Osteoblast (primary cell): ENCODE measurements at regions not wholly inside any gene's neighbourhood (a gene's known extent, or its start where the extent isn't known, plus 50 kb on each side); places are given as distances from the start of the nearest gene placed in this dataset.

Source experiments
- DNase-seq: peaks from one replicate; pipeline ENCODE4 v3.0.0; 2011; ENCODE audit warnings: low spot score, mixed read lengths; ENCODE audit not compliant: insufficient read length; ENCODE audit errors: missing footprints
- H2AFZ ChIP-seq: 2 replicates; pipeline ENCODE4 v1.6.0; 2011; ENCODE audit warnings: mild to moderate bottlenecking, low read length
- H3K27ac ChIP-seq: 2 replicates; pipeline ENCODE4 v1.5.1; 2011; ENCODE audit warnings: mild to moderate bottlenecking, low read depth, low read length, moderate library complexity
- H3K27me3 ChIP-seq: 2 replicates; pipeline ENCODE4 v1.6.0; 2012; ENCODE audit warnings: mild to moderate bottlenecking, control low read depth, inconsistent platforms, low read length, moderate library complexity; ENCODE audit not compliant: insufficient read depth
- H3K36me3 ChIP-seq: 2 replicates; pipeline ENCODE4 v1.5.1; 2011; ENCODE audit warnings: mild to moderate bottlenecking, low read length, control low read depth, moderate library complexity; ENCODE audit not compliant: insufficient read depth
- H3K4me1 ChIP-seq: 2 replicates; pipeline ENCODE4 v1.5.1; 2011; ENCODE audit warnings: mild to moderate bottlenecking, low read length, control low read depth, moderate library complexity; ENCODE audit not compliant: insufficient read depth
- H3K4me2 ChIP-seq: 2 replicates; pipeline ENCODE4 v1.6.0; 2011; ENCODE audit warnings: mild to moderate bottlenecking, low read length; ENCODE audit not compliant: insufficient read depth
- H3K4me3 ChIP-seq: fragments of 200-600 bp; sonication (generic); 3 replicates; pipeline ENCODE4 v1.5.1; 2012; ENCODE audit warnings: mild to moderate bottlenecking, low read length, inconsistent platforms; ENCODE audit not compliant: insufficient read depth
- H3K79me2 ChIP-seq: 2 replicates; pipeline ENCODE4 v1.6.0; 2012; ENCODE audit warnings: mild to moderate bottlenecking, low read length, control low read depth, inconsistent platforms; ENCODE audit not compliant: insufficient read depth
- H3K9me3 ChIP-seq: 2 replicates; pipeline ENCODE4 v1.5.1; 2011; ENCODE audit warnings: low read depth, low read length, control low read depth
- H4K20me1 ChIP-seq: 2 replicates; pipeline ENCODE4 v1.6.0; 2012; ENCODE audit warnings: mild to moderate bottlenecking, low read length, control low read depth; ENCODE audit not compliant: insufficient read depth
- TF ChIP-seq, protein P1 (sequence below): IDR thresholded peaks from 2 replicates; pipeline ENCODE4 v1.5.1; 2011; ENCODE audit warnings: mild to moderate bottlenecking, low read depth, low read length, moderate library complexity; ENCODE audit errors: extremely low read depth

DNA sequence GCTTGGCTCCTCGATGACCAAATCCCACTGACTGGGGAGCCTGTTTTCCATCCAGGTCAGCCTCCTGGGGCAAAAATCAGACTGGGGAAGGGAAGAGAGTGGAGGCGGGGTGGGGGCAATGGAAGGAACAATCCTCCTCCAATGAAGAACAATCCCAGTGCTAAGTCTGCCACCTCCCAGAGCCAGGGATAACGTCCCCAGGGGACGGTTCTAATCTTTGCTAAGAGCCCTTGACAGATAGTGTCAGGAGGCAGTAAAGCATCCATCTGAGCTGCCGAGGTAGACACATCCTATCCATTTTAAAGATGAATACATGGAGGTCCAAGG, 298.5 kb upstream of the MSX2 start:
- H4K20me1 ChIP-seq: no peaks in the 10 kb centered on the region
- no peaks in the 10 kb centered on the region for H3K36me3 ChIP-seq
- H3K9me3 ChIP-seq: no peaks in the 10 kb centered on the region
- H2AFZ ChIP-seq: no peak overlapping the region
- TF ChIP-seq, protein P1, sequence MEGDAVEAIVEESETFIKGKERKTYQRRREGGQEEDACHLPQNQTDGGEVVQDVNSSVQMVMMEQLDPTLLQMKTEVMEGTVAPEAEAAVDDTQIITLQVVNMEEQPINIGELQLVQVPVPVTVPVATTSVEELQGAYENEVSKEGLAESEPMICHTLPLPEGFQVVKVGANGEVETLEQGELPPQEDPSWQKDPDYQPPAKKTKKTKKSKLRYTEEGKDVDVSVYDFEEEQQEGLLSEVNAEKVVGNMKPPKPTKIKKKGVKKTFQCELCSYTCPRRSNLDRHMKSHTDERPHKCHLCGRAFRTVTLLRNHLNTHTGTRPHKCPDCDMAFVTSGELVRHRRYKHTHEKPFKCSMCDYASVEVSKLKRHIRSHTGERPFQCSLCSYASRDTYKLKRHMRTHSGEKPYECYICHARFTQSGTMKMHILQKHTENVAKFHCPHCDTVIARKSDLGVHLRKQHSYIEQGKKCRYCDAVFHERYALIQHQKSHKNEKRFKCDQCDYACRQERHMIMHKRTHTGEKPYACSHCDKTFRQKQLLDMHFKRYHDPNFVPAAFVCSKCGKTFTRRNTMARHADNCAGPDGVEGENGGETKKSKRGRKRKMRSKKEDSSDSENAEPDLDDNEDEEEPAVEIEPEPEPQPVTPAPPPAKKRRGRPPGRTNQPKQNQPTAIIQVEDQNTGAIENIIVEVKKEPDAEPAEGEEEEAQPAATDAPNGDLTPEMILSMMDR: no peak
- no peaks in the 10 kb centered on the region for H3K79me2 ChIP-seq
- no peak for DNase-seq
- H3K27me3 ChIP-seq: no peaks in the 10 kb centered on the region
- no peak overlapping the region for H3K4me3 ChIP-seq
- no peak overlapping the region for H3K4me2 ChIP-seq
- H3K27ac ChIP-seq: no peak overlapping the region
- no peaks in the 10 kb centered on the region for H3K4me1 ChIP-seq

DNA sequence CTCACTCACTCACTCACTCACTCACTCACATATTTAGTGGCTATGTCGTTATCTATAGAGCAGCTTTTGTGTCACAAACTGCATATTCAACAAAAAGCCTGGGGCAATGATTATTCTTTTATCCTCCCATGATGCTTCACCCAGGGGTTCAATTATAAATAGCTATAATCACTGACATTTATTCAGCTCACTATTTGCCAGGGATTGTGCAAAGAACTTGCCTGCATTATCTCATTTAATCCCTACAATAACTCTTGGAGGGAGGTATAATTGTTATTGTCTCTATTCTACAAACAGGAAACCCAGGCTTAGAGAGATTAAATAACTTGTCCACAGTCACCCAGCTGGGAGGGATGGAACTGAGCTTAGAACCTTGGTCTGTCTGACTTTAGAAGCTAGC, 298.0 kb upstream of the MSX2 start:
- DNase-seq: no peak
- Histone ChIP-seq H3K36me3 (no peaks in the 10 kb centered on the region), H3K79me2 (no peaks in the 10 kb centered on the region), H3K4me1 (no peaks in the 10 kb centered on the region), H3K27me3 (no peaks in the 10 kb centered on the region), H3K27ac (no peak overlapping the region), H3K9me3 (no peaks in the 10 kb centered on the region), H4K20me1 (no peaks in the 10 kb centered on the region), H3K4me3 (no peak overlapping the region), H3K4me2 (no peak overlapping the region), H2AFZ (no peak overlapping the region)
- TF ChIP-seq, protein P1: no peak

DNA sequence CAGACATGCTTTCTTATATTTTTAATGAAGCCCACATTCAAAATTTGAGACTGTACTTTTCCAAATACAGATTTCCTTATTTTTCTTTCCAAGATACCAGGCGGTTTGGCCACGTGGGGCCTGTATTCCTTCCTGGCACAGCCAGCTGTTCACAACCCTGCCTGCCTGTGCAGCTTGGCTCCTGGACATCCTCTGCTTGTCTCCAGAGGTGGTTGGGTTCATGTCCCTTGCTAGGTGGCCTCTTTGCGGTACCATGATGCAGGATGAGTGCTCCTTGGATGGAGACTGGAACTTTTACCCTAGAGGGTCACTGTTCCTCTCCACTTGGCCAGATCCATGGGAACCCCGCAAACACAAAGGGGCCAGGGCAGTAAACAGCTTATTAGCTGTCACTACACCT, 297.5 kb upstream of the MSX2 start:
- Histone ChIP-seq H3K4me2 (no peak overlapping the region), H2AFZ (no peak overlapping the region), H3K27ac (no peak overlapping the region), H3K79me2 (no peaks in the 10 kb centered on the region), H3K4me1 (no peaks in the 10 kb centered on the region), H3K9me3 (no peaks in the 10 kb centered on the region), H3K27me3 (no peaks in the 10 kb centered on the region), H3K36me3 (no peaks in the 10 kb centered on the region), H3K4me3 (no peak overlapping the region), H4K20me1 (no peaks in the 10 kb centered on the region)
- no peak for DNase-seq
- TF ChIP-seq, protein P1: no peak

DNA sequence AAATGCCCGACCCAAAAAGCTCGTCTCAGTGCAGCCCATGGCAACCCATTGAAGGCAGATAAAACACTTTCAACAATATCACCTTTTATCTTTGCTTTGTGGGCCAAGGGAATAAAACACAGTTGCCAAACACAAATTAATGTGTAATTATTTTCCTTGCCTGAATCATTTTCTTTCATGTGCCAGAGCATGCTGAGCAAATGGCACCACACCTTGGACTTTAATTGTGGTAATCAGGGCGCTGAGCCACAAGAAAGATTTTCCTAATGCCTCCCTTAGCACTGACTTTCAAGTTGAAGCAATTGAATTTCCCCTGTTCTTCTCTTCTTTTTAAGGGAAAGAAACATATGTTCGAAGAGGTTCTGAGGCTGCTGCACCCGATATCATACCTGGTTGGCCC, 297.1 kb upstream of the MSX2 start:
- Histone ChIP-seq H3K4me1 (no peaks in the 10 kb centered on the region), H3K4me3 (no peak overlapping the region), H4K20me1 (no peaks in the 10 kb centered on the region), H3K79me2 (no peaks in the 10 kb centered on the region), H3K9me3 (no peaks in the 10 kb centered on the region), H3K4me2 (no peak overlapping the region), H3K27me3 (no peaks in the 10 kb centered on the region), H2AFZ (no peak overlapping the region), H3K36me3 (no peaks in the 10 kb centered on the region), H3K27ac (no peak overlapping the region)
- DNase-seq: no peak
- TF ChIP-seq, protein P1: no peak
